ENCODE measurements at regions not wholly inside any gene's neighbourhood (a gene's known extent, or its start where the extent isn't known, plus 50 kb on each side); places are given as distances from the start of the nearest gene placed in this dataset.

- DNase-seq, result no peak
These were observed 92.2 kb upstream of the AGTR1 start for GRCh38 chr3:148605521-148605920.

GRCh38 chr3:148606979-148607378, 90.7 kb upstream of the AGTR1 start:
- DNase-seq, result no peak

GRCh38 chr3:148607491-148607890, 90.2 kb upstream of the AGTR1 start:
- DNase-seq, result no peak

- no peak for DNase-seq
These were observed 85.4 kb upstream of the AGTR1 start for GRCh38 chr3:148612278-148612677.

- no peak for DNase-seq
These were observed 82.3 kb upstream of the AGTR1 start for GRCh38 chr3:148615382-148615781.

GRCh38 chr3:148625095-148625736, 72.5 kb upstream of the AGTR1 start:
- DNase-seq, result no peak

- DNase-seq, result no peak
These were observed 71.7 kb upstream of the AGTR1 start for GRCh38 chr3:148625991-148626390.

GRCh38 chr3:148629006-148629405, 68.7 kb upstream of the AGTR1 start:
- no peak for DNase-seq

- no peak for DNase-seq
These were observed 66.4 kb upstream of the AGTR1 start for GRCh38 chr3:148631124-148631903.

GRCh38 chr3:148641722-148642121, 56.0 kb upstream of the AGTR1 start:
- no peak for DNase-seq

- no peak for DNase-seq
These were observed 55.5 kb upstream of the AGTR1 start for GRCh38 chr3:148642214-148642613.

- no peak for DNase-seq
These were observed 55.1 kb upstream of the AGTR1 start for GRCh38 chr3:148642616-148643015.

- DNase-seq, result no peak
These were observed 54.3 kb upstream of the AGTR1 start for GRCh38 chr3:148643389-148643840.

GRCh38 chr3:148646126-148646665, 51.5 kb upstream of the AGTR1 start:
- DNase-seq, result no peak
